H54 (cell line): ENCODE measurements at regions not wholly inside any gene's neighbourhood (a gene's known extent, or its start where the extent isn't known, plus 50 kb on each side); places are given as distances from the start of the nearest gene placed in this dataset.
A peak's percentile ranks its signal among the peaks of the same experiment; 100 is the strongest.

ENCODE experiments used
- DNase-seq: peaks from one replicate; pipeline ENCODE4 v3.0.0; 2011; ENCODE audit warnings: low spot score, mixed read lengths; ENCODE audit not compliant: insufficient read length
- FAIRE-seq: peaks from 3 replicates; lab custom pipeline; 2011; peaks lifted over from hg19 to GRCh38; lab: Jason Lieb, UNC
- POLR2A ChIP-seq: IDR thresholded peaks from 2 replicates; pipeline ENCODE4 v1.6.1; 2011; ENCODE audit warnings: low read depth, mild to moderate bottlenecking, low read length

DNA sequence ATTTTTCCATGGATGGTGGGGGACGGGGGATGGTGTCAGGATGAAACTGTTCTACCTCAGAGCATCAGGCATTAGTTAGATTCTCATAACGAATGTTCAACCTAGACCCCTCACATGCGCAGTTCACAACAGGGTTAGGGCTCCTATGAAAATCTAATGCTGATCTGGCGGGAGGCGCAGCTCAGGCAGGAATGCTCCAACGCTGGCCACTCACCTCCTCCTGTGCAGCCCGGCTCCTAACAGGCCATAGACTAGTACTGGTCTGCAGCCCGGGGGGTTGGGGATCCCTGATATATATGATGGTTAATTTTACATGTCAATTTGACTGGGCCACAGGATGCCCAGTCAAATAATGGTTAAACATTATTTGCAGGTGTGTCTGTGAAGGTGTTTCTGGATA lies 199.0 kb upstream of the NR4A3 start:
- TF ChIP-seq POLR2A = no peak
- FAIRE-seq (no peak), DNase-seq (no peak)

- no peak for TF ChIP-seq POLR2A
- no peak for FAIRE-seq
- no peak for DNase-seq
These were observed 197.8 kb upstream of the NR4A3 start for GRCh38 chr9:99623780-99624364.

- no peak for FAIRE-seq
- DNase-seq = no peak
- TF ChIP-seq POLR2A = no peak
These were observed 197.0 kb upstream of the NR4A3 start for GRCh38 chr9:99624499-99625233.

GRCh38 chr9:99626426-99626825 lies 195.3 kb upstream of the NR4A3 start:
- FAIRE-seq (no peak), DNase-seq (no peak)
- TF ChIP-seq POLR2A = no peak

GRCh38 chr9:99628285-99628684 lies 193.4 kb upstream of the NR4A3 start:
- no peak for TF ChIP-seq POLR2A
- FAIRE-seq (no peak), DNase-seq (no peak)

GRCh38 chr9:99628849-99629620 lies 192.7 kb upstream of the NR4A3 start:
- no peak for TF ChIP-seq POLR2A
- FAIRE-seq (no peak), DNase-seq (no peak)

- DNase-seq (no peak), FAIRE-seq (no peak)
- no peak for TF ChIP-seq POLR2A
These were observed 189.2 kb upstream of the NR4A3 start for GRCh38 chr9:99632349-99633038.

DNA sequence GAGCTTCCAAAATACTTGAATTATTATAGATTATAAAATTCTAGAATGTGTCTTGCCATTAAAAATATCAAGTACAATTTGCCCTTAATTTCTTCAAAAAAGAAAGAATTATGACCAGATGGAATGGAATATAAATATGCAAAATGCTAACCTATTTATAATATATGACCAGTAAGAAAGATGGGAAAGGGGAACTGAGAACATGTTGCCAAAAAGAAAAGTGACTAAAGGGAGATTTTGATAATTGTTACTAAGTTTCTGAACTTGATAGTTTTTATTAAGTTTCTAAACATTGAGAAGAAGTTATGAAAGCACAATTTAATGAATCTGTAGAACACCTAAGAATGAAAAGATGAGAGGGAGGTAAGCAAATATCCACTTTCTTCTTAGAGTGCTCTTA lies 188.4 kb upstream of the NR4A3 start:
- no peak for FAIRE-seq
- DNase-seq = no peak

DNA sequence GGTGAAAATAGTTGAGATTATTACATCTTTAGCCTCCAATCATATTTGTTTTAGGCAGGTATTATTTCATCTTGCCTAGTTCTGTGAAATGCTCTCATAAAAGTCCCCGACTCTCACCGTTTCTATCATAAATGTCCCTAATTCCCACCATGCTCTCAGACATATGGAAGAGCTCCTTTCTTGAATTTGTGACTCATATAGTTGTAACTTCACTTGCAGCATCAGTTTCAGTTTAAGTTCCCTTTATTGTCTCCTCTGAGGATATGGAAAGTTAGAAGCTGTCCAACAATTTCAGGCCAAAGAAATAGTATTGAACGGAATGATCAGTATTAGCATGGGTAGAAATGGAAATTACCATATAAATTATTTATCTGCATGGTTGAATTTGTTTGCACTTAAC lies 187.5 kb upstream of the NR4A3 start:
- DNase-seq (no peak), FAIRE-seq (peak; percentile 36)
- no peak for TF ChIP-seq POLR2A

More for the DNA sequence above, 188.4 kb upstream of the NR4A3 start:
- TF ChIP-seq POLR2A = no peak

- FAIRE-seq = no peak
- no peak for DNase-seq
- no peak for TF ChIP-seq POLR2A
These were observed 186.7 kb upstream of the NR4A3 start for GRCh38 chr9:99635032-99635431.

GRCh38 chr9:99637641-99638040 lies 184.0 kb upstream of the NR4A3 start:
- DNase-seq (no peak), FAIRE-seq (no peak)
- TF ChIP-seq POLR2A = no peak

DNA sequence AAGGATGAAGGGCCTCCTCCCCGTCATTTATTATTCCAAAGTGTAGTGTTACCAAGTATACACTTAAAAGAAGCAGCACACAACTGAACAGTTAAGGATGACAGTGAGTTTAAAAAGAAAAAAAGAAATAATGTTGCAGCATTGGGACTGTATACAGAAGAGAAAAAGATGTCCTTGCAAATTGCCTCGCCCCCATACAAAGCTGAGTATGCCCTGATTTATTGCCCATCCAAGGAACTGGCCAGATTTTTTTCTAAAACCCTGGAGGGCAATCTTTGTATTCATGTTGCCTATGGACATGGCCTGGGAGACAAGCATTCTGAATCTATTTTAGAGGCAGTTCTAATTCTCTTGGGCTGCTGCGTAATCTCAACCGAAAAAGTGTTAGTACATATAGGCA lies 182.7 kb upstream of the NR4A3 start:
- FAIRE-seq (no peak), DNase-seq (no peak)
- no peak for TF ChIP-seq POLR2A

DNA sequence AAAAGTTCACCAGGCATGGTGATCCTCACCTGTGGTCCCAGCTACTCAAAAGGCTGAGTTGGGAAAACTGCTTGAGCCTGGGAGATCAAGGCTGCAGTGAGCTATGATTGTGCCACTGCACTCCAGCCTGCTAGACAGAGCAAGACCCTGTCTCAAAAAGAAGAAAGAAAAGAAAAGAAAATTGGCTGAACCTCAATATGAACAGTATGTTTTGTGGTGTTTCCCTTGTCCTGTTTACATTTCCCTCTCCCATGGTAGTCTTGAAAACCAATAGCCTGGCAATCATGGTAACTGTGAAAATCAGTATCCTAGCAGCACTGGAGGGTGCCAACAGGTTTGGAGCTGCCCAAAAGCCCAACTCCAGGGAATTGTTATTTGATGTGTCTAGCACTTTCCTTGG lies 174.1 kb upstream of the NR4A3 start:
- FAIRE-seq (no peak), DNase-seq (no peak)
- TF ChIP-seq POLR2A = no peak
